ENCODE measurements at regions not wholly inside any gene's neighbourhood (a gene's known extent, or its start where the extent isn't known, plus 50 kb on each side); places are given as distances from the start of the nearest gene placed in this dataset.

DNA sequence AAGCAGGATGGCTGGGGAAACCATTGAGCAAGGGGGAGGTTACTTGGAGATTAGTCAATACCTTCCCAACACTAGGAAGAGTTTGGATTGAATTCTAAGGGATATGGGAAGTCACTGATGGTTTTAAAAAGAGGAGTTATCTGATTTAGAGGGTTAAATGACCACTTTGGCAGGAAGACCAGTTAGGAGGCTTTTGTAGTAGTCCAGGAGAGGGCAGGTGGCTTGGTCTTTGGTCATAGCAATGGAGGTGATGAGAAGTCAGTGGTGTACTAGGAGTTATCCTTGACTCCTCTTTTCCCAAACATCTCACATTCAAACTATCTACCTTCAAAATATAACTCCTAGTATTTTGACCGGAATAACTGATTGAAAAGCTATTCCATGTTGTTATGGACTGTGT is 644.1 kb downstream of the UTRN start:
- H3K4me3 ChIP-seq (ENCODE audit: low read depth, low read length), result no peak overlapping the region
- TF ChIP-seq, protein P1, sequence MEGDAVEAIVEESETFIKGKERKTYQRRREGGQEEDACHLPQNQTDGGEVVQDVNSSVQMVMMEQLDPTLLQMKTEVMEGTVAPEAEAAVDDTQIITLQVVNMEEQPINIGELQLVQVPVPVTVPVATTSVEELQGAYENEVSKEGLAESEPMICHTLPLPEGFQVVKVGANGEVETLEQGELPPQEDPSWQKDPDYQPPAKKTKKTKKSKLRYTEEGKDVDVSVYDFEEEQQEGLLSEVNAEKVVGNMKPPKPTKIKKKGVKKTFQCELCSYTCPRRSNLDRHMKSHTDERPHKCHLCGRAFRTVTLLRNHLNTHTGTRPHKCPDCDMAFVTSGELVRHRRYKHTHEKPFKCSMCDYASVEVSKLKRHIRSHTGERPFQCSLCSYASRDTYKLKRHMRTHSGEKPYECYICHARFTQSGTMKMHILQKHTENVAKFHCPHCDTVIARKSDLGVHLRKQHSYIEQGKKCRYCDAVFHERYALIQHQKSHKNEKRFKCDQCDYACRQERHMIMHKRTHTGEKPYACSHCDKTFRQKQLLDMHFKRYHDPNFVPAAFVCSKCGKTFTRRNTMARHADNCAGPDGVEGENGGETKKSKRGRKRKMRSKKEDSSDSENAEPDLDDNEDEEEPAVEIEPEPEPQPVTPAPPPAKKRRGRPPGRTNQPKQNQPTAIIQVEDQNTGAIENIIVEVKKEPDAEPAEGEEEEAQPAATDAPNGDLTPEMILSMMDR (IDR thresholded peaks at IDR 0.05; ENCODE audit: insufficient read depth, low read depth, low read length), result no peak
- DNase-seq (ENCODE audit: low read depth), result no peak

DNA sequence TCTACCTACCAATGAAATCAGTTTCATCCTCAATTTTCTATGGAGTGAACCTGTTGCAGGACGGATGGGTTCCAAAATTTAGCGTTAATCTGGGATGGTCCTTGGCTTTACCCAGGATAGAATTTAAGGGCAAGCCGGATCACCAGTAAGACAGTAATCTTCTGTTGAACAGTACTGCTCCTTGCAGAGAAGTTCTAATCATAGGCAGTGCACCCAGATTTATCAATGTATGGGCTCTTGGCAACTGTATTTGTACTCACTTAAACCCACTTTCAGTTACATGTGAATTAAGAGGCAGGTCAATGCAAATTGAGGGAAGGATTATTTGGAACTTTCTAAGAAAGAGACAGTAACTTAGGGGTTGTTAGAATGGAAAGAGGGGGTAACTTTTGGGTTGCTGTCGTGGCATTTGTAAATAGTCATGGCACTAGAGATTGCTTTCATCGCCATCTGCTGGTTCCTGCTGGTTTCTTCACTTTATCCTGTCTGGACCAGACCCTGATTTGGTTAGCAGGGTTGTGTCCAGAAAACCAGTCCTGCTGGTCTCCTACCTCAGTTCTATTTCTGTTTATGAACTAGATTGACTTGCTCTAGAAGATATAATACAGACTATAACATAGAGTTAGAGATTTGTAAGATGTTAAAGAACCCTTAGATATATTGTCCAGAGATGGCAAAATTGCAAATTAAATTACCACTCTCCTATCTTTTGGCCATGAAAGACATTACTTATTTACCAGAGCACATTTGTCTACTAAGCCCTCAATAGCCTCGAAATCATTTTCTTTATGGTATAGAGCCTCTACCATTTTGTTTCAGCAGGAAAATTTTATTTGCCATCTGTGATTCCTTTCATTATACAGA is 646.3 kb downstream of the UTRN start:
- peak; percentile 37 for DNase-seq (ENCODE audit: low read depth)
- H3K4me3 ChIP-seq (ENCODE audit: low read depth, low read length), result no peak overlapping the region
- TF ChIP-seq, protein P1 (IDR thresholded peaks at IDR 0.05; ENCODE audit: insufficient read depth, low read depth, low read length), result peak; percentile 72

DNA sequence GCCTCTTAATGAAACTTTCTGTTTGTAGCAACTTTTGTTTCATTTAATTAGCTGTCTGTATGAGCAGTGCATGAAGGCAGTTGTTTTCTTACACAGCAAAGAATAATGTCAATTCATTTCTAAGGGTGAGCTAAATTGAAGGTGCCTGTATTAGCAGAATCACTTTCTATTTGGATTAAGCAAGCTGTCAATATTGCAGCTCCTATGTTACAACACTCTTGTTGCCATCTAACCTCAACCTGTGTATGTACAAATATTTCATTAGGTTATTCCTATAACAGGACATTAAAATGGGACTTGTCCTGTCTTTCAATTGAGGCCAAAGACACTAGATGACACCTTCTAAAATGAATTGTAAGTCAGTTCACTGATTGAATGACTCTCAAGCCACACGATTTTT is 647.5 kb downstream of the UTRN start:
- TF ChIP-seq, protein P1 (IDR thresholded peaks at IDR 0.05; ENCODE audit: insufficient read depth, low read depth, low read length), result no peak
- DNase-seq (ENCODE audit: low read depth), result no peak

DNA sequence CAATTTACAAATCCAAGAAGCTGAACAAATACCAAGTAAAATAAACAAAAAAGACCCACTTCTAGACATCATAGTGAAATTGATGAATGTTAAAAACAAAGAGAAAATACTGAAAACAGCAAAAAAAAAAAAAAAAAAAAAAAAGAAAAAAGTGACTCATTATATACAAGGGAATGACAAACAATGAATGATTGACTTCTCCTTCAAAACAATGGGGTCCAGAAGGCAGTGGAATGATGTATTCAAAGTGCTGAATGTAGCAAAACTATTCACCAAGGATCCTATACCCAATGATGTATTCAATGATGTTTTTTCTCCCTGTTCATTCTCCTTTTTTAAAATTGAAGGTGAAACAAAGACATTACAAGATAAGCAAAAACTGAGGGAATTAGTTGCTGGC is 650.0 kb downstream of the UTRN start:
- no peak overlapping the region for H3K4me3 ChIP-seq (ENCODE audit: low read depth, low read length)
- DNase-seq (ENCODE audit: low read depth), result no peak
- TF ChIP-seq, protein P1 (IDR thresholded peaks at IDR 0.05; ENCODE audit: insufficient read depth, low read depth, low read length), result no peak

More for the DNA sequence above, 647.5 kb downstream of the UTRN start:
- H3K4me3 ChIP-seq (ENCODE audit: low read depth, low read length), result no peak overlapping the region

DNA sequence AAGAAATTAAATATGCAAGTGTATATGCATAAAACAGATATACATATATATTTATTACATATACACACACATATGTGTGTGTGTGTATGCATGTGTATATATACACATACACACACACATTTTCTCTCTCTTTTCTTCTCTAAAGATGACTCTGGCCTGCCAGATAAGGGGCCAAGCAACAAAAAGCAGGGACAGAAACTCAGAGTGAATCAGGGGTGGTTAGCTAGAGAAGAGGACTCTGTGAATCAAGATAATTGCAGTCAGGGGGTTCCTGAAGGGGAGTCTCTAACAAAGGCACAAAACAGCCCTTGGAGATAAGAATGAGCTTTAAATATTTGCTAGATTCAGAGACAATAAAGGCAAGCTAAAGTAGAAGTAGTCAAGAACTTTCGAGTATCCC is 650.5 kb downstream of the UTRN start:
- DNase-seq (ENCODE audit: low read depth), result no peak
- TF ChIP-seq, protein P1 (IDR thresholded peaks at IDR 0.05; ENCODE audit: insufficient read depth, low read depth, low read length), result no peak
- H3K4me3 ChIP-seq (ENCODE audit: low read depth, low read length), result no peak overlapping the region

DNA sequence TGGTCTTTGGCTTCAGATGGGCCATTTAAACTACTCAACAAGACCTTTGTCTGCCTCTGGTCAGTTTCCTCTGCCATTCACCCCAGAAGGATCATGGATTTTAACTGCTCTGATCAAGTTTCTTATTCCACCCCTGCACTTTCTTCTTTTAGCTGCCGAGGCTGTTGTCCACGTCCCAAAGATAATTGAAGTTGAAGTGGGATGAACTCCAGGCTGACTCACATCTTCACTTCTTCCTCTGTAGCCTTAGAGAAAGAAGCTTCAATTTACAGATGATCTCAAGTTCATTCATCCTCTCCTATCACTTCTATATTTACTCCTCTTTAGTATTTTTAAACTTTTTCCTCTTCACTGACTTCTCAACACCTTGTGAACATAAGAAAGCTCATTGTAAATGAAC is 651.6 kb downstream of the UTRN start:
- TF ChIP-seq, protein P1 (IDR thresholded peaks at IDR 0.05; ENCODE audit: insufficient read depth, low read depth, low read length), result no peak
- DNase-seq (ENCODE audit: low read depth), result no peak
- no peak overlapping the region for H3K4me3 ChIP-seq (ENCODE audit: low read depth, low read length)

All from fibroblast of villous mesenchyme (primary cell).